HL-60/S4 (cell line): ENCODE measurements at regions not wholly inside any gene's neighbourhood (a gene's known extent, or its start where the extent isn't known, plus 50 kb on each side); places are given as distances from the start of the nearest gene placed in this dataset.
"Not testable (repeated sequence)": the region's sequence is repeated elsewhere in the genome, so short reads cannot be mapped to it uniquely, and the experiment has no call there.

Source experiments
- in situ Hi-C: fragments of 300-500 bp; cut with MboI; formaldehyde crosslinking; loops from 2 replicates; pipeline ENCODE4 v1.14.3; 2022; ENCODE audit warnings: low sequenced_read_pairs

DNA sequence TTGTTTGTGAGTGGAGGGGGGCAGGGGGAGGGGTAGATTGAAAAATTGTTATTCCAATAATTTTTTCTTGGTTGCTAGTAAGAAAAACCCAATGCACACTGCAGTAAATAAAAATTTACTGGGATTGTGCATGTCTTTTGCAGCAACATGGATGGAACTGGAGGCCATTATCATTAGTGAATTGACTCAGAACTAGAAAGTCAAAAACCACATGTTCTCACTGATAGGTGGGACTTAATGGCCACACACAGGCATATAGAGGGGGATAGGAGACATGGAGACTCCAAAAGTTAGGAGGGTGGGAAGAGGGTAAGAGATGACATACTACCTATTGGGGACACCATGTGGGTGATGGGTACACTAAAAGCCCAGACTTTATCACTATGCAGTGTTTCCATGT, 67.2 kb downstream of the BUB3 start:
- in situ Hi-C loops = no loop called here

DNA sequence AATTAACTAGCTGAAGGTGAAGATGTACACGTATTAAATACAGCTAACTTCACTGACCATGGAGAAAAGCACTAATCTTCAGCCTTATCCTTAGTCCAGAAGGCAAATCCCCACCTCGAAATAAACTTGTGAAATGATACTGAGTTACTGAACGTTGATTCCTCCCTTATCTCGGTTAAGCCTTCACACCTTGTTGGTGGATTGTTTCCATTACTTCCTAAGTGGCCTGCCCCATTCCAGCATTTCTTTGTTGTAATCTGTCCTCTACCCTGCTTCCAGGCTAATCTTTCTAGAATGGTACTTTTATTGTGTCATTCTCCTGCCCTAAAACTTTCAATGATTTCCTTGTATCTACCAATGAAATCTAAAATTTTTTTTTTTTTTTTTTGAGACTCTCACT, 68.6 kb downstream of the BUB3 start:
- in situ Hi-C loops = no loop called here

DNA sequence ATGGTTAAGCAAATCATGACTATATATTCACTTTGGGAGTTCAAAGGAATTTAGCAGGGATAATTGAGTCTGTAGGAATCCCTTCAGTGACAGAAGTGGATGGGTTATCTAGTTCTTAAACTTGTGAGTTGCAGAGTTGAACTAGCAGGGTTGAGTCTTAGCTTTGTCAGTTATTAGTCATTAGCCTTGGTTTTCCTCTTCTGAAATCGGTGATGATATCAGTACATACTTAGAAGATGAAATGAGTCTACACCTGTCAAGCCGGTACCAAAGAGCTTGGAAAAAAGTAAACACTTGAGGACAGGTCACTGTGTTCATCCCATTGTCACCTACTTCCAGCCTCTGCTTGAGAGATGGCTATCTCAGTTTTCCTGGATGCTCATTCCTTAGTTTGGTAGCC, 73.5 kb downstream of the BUB3 start:
- in situ Hi-C loops = no loop called here

DNA sequence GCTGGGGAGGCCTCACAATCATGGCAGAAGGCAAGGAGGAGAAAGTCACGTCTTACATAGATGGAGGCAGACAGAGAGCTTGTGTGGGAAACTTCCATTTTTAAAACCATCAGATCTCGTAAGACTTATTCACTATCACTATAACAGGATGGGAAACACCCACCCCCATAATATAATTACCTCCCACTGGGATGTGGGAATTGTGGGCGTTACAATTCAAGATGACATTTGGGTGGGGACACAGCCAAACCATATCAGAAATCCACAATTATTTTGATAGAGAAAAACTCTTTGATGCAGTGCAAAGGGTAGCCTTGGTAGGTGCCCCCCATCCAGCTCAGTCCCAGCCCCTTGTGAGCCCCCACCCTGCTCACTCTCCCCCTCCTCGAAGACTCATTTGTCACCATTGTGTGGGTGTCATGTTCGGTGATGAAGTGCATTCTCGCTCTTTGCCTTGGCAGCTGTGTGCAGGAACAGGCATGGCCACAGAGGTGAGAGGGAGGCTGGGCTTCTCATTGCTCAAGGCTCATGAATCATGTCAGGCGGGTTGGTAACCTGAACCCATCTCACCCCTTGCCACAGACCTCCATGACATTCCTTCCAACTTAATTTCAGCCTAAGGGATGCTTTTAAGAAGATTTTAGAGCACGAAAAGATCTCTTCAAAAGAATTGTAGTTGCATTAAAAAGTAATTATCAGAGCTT, 75.9 kb downstream of the BUB3 start:
- in situ Hi-C loops = no loop called here

DNA sequence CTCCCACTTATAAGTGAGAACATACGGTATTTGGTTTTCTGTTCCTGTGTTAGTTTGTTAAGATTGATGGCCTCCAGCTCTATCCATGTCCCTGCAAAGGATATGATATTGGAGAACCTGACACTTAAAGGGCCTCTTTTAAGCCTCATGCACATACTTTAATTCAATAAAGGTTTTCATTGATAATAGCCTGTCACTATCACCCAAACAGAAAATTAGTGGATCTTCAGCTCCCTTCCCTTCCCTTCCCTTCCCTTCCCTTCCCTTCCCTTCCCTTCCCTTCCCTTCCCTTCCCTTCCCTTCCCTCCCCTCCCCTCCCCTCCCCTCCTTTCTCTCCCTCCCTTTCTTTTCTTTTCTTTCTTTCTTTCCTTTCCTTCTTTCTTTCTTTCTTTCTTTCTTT, 78.7 kb downstream of the BUB3 start:
- in situ Hi-C loops = not testable (repeated sequence)

DNA sequence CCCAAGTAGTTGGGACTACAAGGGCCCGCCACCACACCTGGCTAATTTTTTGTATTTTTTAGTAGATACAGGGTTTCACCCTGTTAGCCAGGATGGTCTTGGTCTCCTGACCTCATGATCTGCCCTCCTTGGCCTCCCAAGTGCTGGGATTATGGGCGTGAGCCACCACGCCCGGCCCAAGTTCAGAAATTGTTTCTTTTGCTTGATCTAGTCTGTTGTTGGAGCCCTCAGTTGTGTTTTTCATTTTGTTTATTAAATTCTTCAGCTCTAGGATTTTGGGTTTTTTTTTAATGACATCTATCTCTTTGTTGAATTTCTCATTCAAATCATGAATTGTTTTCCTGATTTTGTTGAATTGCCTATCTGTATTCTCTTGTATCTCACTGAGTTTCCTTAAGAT, 80.8 kb downstream of the BUB3 start:
- in situ Hi-C loops = not testable (repeated sequence)

DNA sequence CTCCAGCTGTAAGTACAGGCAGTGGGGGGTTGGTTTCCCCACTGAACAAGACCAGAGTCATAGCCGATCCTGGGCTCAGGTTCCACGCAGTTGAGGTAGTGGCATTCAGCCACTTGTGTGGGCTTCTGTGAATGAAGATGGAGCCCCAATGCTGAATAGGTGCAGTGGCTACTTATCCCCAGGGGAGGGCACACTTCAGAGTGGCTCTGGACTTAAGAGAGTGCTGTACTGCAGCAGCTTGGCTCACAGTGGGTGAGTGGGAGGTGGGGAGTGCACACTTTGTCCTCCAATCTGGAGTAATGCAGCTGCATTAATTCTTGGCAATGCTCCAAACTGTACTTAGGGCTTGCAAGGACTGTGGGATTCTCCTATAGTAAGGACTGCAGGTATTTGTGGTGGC, 81.9 kb downstream of the BUB3 start:
- in situ Hi-C loops = no loop called here

DNA sequence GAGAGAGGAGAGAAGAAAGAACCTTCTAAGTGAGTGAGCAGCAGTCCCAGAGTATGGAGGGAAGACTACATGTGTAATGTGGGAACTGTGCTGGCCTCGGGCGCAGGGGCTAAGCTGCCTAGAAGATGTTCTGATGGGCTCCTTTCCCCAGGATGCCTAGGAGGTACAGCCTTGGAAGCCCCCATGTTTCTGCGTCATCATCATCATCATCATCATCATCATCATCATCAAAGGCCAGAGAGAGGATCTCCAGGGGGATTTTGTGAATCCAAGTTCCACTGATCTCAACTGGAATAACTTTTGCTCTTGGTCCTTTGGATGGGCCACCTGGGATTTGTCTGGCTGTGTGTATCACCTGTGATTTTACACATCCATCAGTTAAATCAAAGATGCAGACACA, 86.0 kb downstream of the BUB3 start:
- in situ Hi-C loops = no loop called here

DNA sequence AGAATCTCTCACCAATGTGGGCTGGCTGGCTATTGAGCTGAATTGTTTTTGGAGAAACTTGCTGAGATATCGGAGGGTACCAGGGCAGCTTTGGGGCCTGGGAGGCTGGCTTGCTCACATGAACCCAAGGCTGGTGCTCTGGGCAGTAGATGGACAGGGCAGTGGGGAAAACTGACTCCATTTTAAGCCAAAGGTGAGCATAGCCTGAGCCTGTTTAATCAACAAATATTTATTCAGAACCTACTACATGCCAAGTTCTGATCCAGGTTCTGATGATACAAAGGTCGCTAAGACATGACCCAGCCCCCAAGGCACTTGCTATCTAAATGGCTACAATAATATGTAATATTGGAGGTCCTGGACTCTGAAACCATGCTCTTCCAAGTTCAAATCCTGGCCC, 86.6 kb downstream of the BUB3 start:
- in situ Hi-C loops = no loop called here

DNA sequence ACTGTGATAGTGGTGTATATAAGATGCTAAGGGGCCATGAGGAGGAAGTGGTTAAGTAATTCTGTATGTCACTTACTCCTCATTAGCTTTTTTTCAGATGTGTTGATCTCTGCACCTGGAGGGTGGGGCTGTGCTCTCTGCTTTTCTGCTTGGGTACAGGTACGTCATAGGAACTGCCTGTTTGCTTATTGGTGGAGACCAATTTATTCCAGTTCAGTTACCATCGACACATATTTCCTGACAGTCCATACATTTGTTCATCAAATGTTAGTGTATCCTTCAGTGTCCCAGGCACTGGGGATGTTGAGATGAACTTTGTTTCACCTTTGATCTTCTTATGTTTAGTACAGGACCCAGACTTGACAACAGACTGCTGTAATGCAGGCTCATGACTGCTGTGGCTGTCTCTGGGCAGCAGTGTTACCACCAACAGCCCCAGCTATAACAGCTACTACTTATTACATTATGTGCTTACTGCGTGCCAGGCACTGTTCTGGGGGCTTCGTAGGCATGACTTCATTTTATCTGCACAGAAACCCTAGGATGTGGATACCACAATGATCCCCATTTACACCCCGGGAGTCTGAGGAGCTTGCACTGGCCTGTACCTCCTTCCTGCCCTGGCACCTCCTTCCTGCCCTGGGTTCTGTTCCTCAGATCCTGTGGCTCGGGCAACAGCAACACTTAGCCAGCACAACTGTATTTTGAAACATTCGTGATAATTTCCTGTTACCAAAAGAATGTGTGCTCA, 87.4 kb downstream of the BUB3 start:
- in situ Hi-C loops = no loop called here

DNA sequence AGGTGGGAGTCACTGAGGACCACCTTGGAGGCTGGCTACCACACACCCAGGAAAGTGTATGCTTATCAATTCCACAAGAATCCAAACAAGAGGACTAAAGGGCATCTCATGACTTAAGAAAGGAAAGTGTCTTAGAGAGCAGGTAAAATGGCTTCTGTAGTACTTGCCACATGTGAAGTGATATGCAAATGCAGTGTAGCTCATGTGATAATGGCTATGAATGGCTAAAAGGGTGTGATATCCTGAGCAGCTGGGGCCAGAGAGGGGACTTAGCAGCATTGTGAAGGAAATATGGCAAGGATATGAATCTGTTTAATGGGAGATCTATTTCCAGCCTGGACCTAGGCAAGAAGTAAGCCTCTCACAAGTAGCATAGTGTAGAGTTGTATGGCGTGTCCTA, 90.5 kb downstream of the BUB3 start:
- in situ Hi-C loops = no loop called here

DNA sequence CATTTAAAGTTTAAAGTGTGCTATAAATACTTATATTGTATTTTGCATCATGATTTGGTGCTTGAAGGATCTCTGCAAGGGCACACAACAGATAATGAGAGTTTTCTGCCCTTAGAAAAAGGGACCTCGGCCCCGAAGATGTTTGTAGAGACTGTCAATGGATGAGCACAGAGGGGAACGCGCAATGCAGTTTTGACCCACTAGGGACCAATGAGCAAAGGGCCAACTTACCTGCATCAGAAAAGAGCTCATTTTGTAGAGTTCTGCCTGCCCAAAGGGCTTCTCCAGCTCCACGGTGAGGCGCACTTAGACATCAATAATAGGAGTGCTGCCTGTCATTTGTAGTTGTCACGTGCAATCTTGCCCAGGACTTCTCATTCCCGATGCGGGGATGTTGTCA, 91.1 kb downstream of the BUB3 start:
- in situ Hi-C loops = no loop called here

DNA sequence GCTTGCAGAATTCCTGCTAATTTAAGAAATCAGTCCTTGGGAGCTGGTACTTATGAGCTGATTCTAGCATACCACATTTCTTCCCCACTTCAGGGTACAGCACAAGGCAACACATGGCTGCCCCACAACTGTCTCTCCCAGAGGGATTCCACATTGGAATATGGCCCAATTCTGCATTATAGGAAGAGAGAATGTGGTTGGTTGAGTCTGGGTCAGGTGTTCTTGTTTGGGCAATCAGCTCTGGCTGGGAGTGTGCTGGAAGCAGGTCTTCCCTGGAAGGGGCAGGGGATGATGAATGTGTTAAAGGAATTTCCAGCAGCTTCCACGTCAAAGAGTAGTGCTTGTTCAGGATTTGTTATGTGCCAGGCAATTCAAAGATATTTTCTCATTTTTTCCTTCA, 95.7 kb downstream of the BUB3 start:
- in situ Hi-C loops = no loop called here

DNA sequence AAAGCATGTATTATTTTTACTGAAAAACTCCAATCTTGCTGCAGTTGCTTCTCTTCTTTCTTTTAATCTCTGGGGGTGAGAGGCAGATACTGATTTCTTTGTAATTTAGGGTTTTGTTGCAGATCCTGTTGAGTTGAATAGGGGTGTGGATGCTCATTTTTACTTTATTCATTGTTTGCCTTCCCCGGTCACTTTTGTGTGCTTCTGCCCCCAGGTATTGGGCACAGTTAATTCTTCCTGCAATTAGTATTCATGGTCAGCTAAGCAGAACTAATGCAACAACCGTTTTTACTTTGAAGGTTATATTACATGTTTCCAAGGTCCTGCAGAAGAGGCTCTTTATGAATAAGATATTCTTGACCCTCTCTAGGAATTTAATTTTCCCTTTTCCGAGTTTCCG, 96.4 kb downstream of the BUB3 start:
- in situ Hi-C loops = no loop called here

DNA sequence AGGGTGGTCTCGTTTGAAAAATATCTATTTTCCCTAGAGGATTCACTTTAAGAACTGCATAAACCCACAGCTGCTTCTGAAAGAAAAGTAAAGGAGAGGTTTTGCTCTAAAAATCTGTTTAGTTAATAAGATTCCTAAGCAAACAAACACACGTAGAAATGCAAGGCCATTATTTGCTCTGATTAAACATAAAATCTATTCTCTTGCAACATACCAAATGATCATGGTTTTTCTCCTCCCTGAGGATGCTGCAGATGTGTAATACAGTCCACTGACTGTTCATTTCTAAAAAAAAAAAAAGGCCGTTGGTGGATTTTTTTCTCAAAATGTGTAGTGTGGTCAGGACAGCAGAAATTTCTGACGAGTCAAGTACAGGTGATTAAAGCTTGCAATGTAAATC, 98.6 kb downstream of the BUB3 start:
- in situ Hi-C loops = no loop called here

DNA sequence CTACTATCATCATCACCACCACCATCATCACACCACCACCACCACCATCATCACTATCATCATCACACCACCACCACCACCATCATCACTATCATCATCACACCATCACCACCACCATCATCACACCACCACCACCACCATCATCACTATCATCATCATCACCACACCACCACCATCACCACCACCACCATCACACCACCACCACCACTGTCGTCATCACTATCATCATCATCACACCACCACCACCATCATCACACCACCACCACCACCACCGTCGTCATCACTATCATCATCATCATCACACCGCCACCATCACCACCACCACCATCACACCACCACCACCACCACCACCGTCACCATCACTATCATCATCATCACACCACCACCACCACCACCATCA, 100.1 kb downstream of the BUB3 start:
- in situ Hi-C loops = not testable (repeated sequence)

DNA sequence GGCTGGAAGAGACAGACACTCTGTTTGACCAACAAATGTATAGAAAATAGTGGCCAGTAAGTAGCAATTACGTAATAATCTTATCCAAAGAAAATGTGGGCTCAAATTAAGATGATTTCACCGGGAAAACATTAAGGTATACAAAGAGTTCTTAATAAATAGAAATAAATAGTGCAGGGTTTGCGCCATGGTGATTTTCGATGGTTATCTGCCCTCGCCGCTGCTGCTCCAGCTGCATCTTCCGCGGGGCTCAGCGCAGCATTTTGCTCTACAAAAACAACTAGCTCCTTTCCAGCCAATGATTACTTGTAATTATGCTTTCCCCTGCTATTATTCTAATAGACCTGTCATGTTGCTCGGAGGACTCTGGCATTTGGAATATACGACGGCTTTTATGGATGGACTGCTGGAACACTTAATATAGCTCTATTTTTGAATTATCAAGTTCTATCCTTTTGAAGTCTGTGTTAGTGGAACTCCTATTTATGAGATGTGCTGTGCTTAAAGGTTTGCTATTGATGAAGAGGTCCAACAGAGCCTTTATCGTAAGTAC, 103.8 kb downstream of the BUB3 start:
- in situ Hi-C loops = no loop called here

DNA sequence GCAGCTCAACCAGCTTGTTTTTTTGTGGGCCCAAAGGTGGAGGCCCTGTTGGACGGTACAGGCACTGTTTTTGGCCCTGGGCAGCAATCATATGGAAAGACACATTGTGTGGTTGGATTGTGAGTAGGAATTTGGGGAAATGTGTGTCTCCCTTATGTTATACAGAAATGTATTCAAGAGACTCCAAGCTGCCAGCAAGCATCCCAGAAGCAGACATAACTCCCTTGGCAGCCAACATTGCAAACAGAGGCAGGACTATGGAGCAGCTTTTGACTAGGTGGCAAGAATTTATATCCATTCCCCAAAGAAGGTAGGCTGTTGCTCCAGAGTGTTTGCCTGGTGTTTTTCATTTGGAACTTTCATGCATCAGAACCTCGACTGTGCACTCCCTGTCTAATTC, 104.9 kb downstream of the BUB3 start:
- in situ Hi-C loops = no loop called here

DNA sequence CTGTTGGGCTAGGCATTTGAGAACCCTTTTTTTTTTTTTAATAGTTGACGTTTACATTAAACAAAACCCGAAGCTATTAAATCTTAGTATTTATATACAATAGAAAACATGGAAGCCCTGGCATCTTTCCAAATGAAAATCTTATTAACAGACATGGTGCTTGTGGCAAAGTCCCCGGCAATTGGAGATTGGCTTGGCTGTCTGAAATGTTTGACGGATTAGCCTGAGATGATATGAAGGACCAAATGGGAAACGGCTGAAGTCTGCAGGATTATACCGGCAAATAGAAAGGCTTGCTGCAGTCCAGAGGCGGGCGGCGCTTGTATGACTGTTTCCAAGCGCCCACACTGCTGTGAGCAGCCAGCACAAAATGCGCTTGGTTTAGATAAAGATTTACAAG, 105.6 kb downstream of the BUB3 start:
- in situ Hi-C loops = no loop called here

DNA sequence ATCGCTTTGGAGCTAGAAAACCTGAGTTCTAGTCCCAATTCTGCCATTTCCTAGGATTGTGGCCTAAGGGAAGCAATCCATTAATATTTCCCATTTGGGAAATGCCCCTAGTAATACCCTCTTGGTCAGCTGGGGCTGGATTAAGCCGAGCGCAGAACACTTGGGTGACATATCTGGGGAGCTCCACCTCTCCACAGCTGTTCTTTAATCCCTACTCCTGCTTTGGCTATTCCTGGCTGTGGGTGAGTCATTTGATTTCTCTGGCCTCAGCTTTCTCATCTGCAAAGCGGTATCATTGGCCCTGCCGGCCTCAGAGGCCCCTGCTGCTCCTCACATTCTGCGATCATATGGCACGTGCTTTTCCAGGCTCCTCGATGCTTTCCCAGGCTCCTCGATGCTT, 108.3 kb downstream of the BUB3 start:
- in situ Hi-C loops = no loop called here

DNA sequence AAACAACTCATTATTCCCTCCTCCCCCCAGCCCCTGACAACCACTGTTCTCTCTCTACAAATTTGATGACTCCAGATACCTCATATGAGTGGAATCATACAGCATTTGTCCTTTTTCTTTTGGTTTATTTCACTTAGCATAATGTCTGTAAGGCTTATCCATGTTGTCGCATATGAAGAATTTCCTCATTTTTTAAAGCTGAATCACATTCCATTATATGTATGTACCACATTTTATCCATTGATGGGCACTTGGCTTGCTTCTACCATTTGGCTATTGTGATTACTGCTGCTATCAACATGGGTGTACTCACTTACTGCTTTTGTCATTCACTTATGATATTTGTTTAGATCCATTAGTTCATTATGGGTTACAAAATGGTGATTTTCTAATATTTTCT, 112.8 kb downstream of the BUB3 start:
- in situ Hi-C loops = no loop called here

DNA sequence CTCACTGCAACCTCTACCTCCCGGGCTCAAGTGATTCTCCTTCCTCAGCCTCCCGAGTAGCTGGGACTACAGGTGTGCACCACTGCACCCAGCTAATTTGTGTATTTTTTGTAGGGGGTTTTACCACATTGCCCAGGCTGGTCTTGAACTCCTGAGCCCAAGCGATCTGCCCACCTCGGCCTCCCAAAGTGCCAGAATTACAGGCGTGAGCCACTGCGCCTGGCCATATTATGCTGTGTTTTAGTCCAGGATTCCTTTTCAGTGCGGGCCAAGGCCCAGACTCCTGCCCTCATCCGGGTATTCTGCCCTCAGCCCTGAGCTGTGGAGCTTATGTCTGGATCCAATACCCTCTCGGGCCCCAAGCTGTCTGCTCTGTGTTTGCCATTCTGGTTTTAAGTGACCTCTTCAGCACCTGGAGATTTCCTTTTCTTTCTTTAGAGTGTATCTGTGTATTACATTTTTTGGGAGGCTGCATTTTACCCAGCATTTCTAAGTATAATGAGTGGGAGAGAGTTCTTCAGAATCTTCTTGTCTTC, 114.9 kb downstream of the BUB3 start:
- in situ Hi-C loops = no loop called here
